ENCODE measurements at regions not wholly inside any gene's neighbourhood (a gene's known extent, or its start where the extent isn't known, plus 50 kb on each side); places are given as distances from the start of the nearest gene placed in this dataset.

DNA sequence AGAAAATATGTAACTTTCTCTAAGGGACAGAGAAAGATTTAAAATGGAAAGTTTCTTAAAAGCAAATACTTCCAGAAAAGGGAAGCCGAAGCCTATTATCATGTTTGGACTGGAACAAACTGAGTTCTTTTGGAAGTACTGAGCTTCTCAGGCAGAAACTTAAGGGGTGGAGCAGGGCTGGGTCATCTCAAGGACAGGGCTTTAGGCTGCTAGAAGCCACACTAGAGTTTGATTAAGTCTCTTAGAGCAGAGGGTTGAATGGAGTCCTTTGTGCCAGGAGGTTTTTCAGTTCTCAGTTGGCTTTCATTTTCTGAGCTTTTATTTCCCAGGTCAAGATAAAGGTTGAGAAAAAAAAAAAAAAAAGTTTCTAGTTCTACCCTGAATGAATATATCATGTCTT lies 432.7 kb downstream of the SLITRK5 start:
- H3K9ac ChIP-seq (ENCODE audit: low read length in 5 of 5), result no peak overlapping the region
- no peaks in the 10 kb centered on the region for H3K36me3 ChIP-seq (ENCODE audit: control insufficient read depth in 5 of 5, insufficient read depth in 5 of 5, low read length in 5 of 5)
- H3K9me3 ChIP-seq (ENCODE audit: control insufficient read depth in 5 of 5, low read length in 5 of 5), result peaks cover 0 to 9% (median 5%) of the 10 kb centered on the region in 5 donors
- H3K4me3 ChIP-seq (ENCODE audit: low read depth in 1 of 5, low read length in 5 of 5), result no peak overlapping the region
- H3K27me3 ChIP-seq (ENCODE audit: control insufficient read depth in 5 of 5, insufficient read depth in 4 of 5, low read length in 5 of 5), result no peaks in the 10 kb centered on the region
- H3K4me1 ChIP-seq (ENCODE audit: control insufficient read depth in 5 of 5, insufficient read depth in 5 of 5, low read length in 5 of 5), result no peaks in the 10 kb centered on the region
- H3K27ac ChIP-seq (ENCODE audit: low read depth, low read length), result no peak overlapping the region

DNA sequence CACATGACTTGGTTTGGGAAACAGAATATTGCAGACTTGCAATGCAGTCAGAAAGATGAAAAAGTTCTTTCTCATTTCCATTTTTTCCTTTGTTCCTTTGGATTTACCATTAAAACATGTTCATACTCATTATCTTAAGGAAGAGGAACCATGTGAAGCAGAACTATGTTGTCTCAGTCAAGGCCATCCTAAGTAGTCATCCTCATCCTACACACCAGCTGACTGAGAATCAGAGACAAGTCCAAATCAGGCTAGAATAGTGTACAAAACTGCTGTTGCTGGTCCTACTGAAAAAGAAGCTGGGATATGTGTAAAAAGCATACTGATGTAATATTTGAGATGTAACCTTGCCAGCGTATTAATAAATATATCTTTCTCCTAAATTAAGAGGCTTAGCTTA lies 433.4 kb downstream of the SLITRK5 start:
- Histone ChIP-seq H3K36me3 (ENCODE audit: control insufficient read depth in 5 of 5, insufficient read depth in 5 of 5, low read length in 5 of 5) (no peaks in the 10 kb centered on the region), H3K27ac (ENCODE audit: low read depth, low read length) (no peak overlapping the region), H3K4me3 (ENCODE audit: low read depth in 1 of 5, low read length in 5 of 5) (no peak overlapping the region), H3K4me1 (ENCODE audit: control insufficient read depth in 5 of 5, insufficient read depth in 5 of 5, low read length in 5 of 5) (no peaks in the 10 kb centered on the region), H3K27me3 (ENCODE audit: control insufficient read depth in 5 of 5, insufficient read depth in 4 of 5, low read length in 5 of 5) (no peaks in the 10 kb centered on the region), H3K9ac (ENCODE audit: low read length in 5 of 5) (no peak overlapping the region), H3K9me3 (ENCODE audit: control insufficient read depth in 5 of 5, low read length in 5 of 5) (peaks cover 0 to 9% (median 5%) of the 10 kb centered on the region in 5 donors)

DNA sequence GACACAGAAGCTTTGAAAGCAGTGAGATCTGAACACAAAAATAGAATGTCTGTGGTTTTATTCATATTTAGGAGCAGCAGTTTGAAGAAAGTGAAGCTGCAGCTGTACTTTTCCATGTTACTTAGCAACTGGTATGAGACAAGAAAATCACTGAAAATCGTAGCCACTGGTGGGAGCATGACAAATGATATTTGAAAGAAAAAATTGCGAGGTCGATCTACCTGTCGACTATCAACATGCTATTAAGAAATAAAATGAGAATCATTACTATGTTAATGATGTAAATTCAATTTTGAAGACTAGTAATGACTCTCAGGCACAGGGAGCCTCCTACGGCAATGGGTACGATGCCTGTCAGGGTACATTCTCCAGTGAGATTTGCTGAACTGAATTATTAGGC lies 436.4 kb downstream of the SLITRK5 start:
- H3K4me3 ChIP-seq (ENCODE audit: low read depth in 1 of 5, low read length in 5 of 5), result no peak overlapping the region
- H3K27ac ChIP-seq (ENCODE audit: low read depth, low read length), result no peak overlapping the region
- no peaks in the 10 kb centered on the region for H3K36me3 ChIP-seq (ENCODE audit: control insufficient read depth in 5 of 5, insufficient read depth in 5 of 5, low read length in 5 of 5)
- H3K9me3 ChIP-seq (ENCODE audit: control insufficient read depth in 5 of 5, low read length in 5 of 5), result no peaks in the 10 kb centered on the region
- H3K4me1 ChIP-seq (ENCODE audit: control insufficient read depth in 5 of 5, insufficient read depth in 5 of 5, low read length in 5 of 5), result no peaks in the 10 kb centered on the region
- no peaks in the 10 kb centered on the region for H3K27me3 ChIP-seq (ENCODE audit: control insufficient read depth in 5 of 5, insufficient read depth in 4 of 5, low read length in 5 of 5)
- H3K9ac ChIP-seq (ENCODE audit: low read length in 5 of 5), result no peak overlapping the region

DNA sequence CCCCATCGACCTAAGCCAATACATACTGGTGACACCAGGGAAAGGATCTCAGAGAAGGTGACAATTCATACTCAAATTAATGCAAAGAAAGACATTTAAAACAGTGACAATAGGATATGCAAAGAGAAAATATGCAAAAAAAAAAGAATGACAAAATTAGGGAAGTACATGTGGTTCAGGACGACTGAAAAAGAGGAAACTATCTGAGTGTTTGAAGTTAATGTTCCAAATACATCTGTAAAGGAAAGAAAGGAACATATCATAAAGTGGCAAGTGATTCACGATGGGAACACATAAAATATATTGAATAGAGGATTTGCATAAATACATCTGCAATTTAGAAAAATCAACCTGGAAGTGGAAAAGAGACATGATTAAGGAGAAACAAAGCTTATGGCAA lies 441.4 kb downstream of the SLITRK5 start:
- Histone ChIP-seq H3K9me3 (ENCODE audit: control insufficient read depth in 5 of 5, low read length in 5 of 5) (no peaks in the 10 kb centered on the region), H3K4me3 (ENCODE audit: low read depth in 1 of 5, low read length in 5 of 5) (no peak overlapping the region), H3K36me3 (ENCODE audit: control insufficient read depth in 5 of 5, insufficient read depth in 5 of 5, low read length in 5 of 5) (no peaks in the 10 kb centered on the region), H3K4me1 (ENCODE audit: control insufficient read depth in 5 of 5, insufficient read depth in 5 of 5, low read length in 5 of 5) (no peaks in the 10 kb centered on the region), H3K27me3 (ENCODE audit: control insufficient read depth in 5 of 5, insufficient read depth in 4 of 5, low read length in 5 of 5) (no peaks in the 10 kb centered on the region), H3K27ac (ENCODE audit: low read depth, low read length) (no peak overlapping the region), H3K9ac (ENCODE audit: low read length in 5 of 5) (no peak overlapping the region)

DNA sequence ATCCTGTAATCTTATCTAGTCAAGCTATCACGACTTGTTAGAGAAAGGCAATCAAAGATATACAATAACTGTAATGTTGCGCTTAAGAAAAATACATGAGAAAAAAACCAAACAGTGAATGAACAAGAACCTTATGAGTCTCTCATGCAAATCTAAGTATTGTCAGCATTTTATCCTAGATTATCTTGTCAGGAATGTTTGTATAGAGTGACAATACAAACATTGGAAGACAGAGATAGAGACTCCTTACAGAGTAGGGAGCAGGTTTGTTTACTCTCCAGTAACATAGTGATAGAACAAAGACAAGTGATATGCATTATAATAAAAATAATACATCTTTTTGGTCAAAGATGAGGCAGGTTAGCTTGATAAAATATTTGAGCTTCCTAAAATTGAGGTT lies 444.8 kb downstream of the SLITRK5 start:
- Histone ChIP-seq H3K9me3 (ENCODE audit: control insufficient read depth in 5 of 5, low read length in 5 of 5) (no peaks in the 10 kb centered on the region), H3K4me3 (ENCODE audit: low read depth in 1 of 5, low read length in 5 of 5) (no peak overlapping the region), H3K9ac (ENCODE audit: low read length in 5 of 5) (no peak overlapping the region), H3K27ac (ENCODE audit: low read depth, low read length) (no peak overlapping the region), H3K36me3 (ENCODE audit: control insufficient read depth in 5 of 5, insufficient read depth in 5 of 5, low read length in 5 of 5) (no peaks in the 10 kb centered on the region), H3K27me3 (ENCODE audit: control insufficient read depth in 5 of 5, insufficient read depth in 4 of 5, low read length in 5 of 5) (no peaks in the 10 kb centered on the region), H3K4me1 (ENCODE audit: control insufficient read depth in 5 of 5, insufficient read depth in 5 of 5, low read length in 5 of 5) (no peaks in the 10 kb centered on the region)

DNA sequence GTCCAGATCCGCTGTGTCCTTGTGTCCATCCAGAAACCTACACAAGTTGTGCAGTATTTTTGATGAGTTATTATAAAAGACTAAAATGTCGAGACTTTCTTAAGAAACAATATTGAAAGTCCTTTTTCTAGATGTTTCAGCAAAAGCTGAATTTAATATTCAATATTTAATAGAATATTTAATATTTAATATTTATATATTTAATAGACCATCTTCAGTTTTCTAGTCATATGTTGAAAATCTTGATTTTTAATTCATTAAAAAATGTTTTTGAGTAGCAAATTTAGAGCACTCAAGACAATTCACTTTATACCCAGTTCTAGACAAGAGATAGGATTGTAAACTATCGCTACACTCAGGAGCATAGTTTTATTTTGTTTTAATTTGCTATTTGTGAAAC lies 447.8 kb downstream of the SLITRK5 start:
- no peaks in the 10 kb centered on the region for H3K36me3 ChIP-seq (ENCODE audit: control insufficient read depth in 5 of 5, insufficient read depth in 5 of 5, low read length in 5 of 5)
- peaks cover 0 to 3% (median 0%) of the 10 kb centered on the region in 5 donors for H3K9me3 ChIP-seq (ENCODE audit: control insufficient read depth in 5 of 5, low read length in 5 of 5)
- H3K27ac ChIP-seq (ENCODE audit: low read depth, low read length), result no peak overlapping the region
- no peak overlapping the region for H3K4me3 ChIP-seq (ENCODE audit: low read depth in 1 of 5, low read length in 5 of 5)
- H3K4me1 ChIP-seq (ENCODE audit: control insufficient read depth in 5 of 5, insufficient read depth in 5 of 5, low read length in 5 of 5), result no peaks in the 10 kb centered on the region
- H3K27me3 ChIP-seq (ENCODE audit: control insufficient read depth in 5 of 5, insufficient read depth in 4 of 5, low read length in 5 of 5), result no peaks in the 10 kb centered on the region
- H3K9ac ChIP-seq (ENCODE audit: low read length in 5 of 5), result no peak overlapping the region

DNA sequence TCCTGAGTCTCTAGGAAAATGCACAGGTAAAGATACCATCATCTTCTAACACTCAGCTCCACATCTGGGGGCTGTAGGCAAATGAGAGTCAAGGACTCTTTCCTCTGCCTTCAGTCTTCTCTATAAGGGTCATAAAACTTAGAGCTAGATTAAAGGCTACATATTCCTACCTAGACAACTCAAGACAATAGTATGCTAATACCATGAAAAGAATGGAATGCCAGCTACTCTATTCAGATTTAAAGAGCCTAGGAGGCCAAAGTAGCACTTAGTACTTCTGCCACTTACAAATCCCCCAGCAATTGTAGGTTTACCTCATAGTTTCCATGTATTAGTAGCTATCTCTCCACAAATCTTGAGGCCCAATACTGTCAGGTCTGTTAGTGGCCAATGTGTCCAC lies 453.0 kb downstream of the SLITRK5 start:
- Histone ChIP-seq H3K27ac (ENCODE audit: low read depth, low read length) (no peak overlapping the region), H3K9me3 (ENCODE audit: control insufficient read depth in 5 of 5, low read length in 5 of 5) (peaks cover 0 to 4% (median 0%) of the 10 kb centered on the region in 5 donors), H3K4me1 (ENCODE audit: control insufficient read depth in 5 of 5, insufficient read depth in 5 of 5, low read length in 5 of 5) (no peaks in the 10 kb centered on the region), H3K4me3 (ENCODE audit: low read depth in 1 of 5, low read length in 5 of 5) (no peak overlapping the region), H3K36me3 (ENCODE audit: control insufficient read depth in 5 of 5, insufficient read depth in 5 of 5, low read length in 5 of 5) (no peaks in the 10 kb centered on the region), H3K27me3 (ENCODE audit: control insufficient read depth in 5 of 5, insufficient read depth in 4 of 5, low read length in 5 of 5) (no peaks in the 10 kb centered on the region), H3K9ac (ENCODE audit: low read length in 5 of 5) (no peak overlapping the region)

DNA sequence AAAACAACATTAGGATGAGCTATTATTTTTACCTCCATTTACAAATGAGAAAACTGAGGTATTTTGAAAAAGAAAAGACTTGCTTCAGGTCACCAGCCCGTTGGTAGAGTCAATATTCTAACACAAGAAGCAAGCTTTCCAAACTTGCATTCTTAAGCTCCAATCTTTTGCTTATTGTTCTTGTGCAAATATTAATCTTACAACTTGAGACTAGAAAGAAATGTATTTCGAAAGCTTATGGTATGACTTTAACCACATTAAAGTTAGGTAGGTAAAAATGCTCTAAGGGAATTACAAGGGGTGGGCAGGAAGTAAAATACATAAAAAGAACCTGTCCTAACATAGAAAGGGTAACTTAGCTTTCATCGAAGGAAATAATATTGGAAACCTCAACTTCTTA lies 453.9 kb downstream of the SLITRK5 start:
- H3K36me3 ChIP-seq (ENCODE audit: control insufficient read depth in 5 of 5, insufficient read depth in 5 of 5, low read length in 5 of 5), result no peaks in the 10 kb centered on the region
- no peak overlapping the region for H3K27ac ChIP-seq (ENCODE audit: low read depth, low read length)
- no peak overlapping the region for H3K9ac ChIP-seq (ENCODE audit: low read length in 5 of 5)
- H3K27me3 ChIP-seq (ENCODE audit: control insufficient read depth in 5 of 5, insufficient read depth in 4 of 5, low read length in 5 of 5), result no peaks in the 10 kb centered on the region
- H3K4me3 ChIP-seq (ENCODE audit: low read depth in 1 of 5, low read length in 5 of 5), result no peak overlapping the region
- no peaks in the 10 kb centered on the region for H3K4me1 ChIP-seq (ENCODE audit: control insufficient read depth in 5 of 5, insufficient read depth in 5 of 5, low read length in 5 of 5)
- H3K9me3 ChIP-seq (ENCODE audit: control insufficient read depth in 5 of 5, low read length in 5 of 5), result peaks cover 0 to 4% (median 0%) of the 10 kb centered on the region in 5 donors

DNA sequence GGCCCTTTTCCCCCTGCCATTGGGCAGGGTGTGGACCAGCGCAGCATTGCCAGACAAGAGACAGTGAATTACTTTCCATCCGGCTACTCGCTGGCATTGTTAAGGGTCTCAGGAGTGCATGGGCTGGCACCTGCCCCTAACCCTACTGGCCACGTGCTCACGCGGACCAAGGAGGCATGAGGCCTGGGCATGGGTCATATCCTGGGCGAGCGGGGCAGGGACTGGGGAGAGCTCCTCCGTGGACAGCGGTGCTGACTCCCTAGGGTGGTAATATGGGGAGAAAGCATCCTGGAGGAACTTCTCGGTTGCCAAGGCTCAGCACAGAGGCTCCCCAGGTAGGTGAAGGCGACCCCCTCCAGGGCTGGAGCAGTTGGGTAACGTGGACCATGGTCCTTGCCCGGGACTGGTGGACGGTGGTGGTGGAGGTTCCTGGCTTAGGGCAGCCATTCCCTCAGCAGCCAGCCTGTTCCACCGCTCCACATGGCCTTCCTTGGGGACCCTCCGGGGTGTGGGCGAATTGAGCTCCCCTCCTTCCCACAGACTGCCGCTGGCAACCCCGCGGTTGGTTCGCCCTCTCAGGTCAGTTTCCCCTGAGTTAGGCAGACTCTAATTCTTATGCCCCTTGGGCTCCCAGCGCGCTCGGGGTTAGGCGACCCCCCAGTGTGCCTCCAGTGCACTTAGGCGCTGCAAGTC lies 465.1 kb downstream of the SLITRK5 start:
- H3K4me3 ChIP-seq (ENCODE audit: low read depth in 1 of 5, low read length in 5 of 5), result no peak overlapping the region
- H3K4me1 ChIP-seq (ENCODE audit: control insufficient read depth in 5 of 5, insufficient read depth in 5 of 5, low read length in 5 of 5), result no peaks in the 10 kb centered on the region
- peaks cover 0 to 8% (median 0%) of the 10 kb centered on the region in 5 donors for H3K9me3 ChIP-seq (ENCODE audit: control insufficient read depth in 5 of 5, low read length in 5 of 5)
- H3K9ac ChIP-seq (ENCODE audit: low read length in 5 of 5), result no peak overlapping the region
- H3K27me3 ChIP-seq (ENCODE audit: control insufficient read depth in 5 of 5, insufficient read depth in 4 of 5, low read length in 5 of 5), result no peaks in the 10 kb centered on the region
- no peaks in the 10 kb centered on the region for H3K36me3 ChIP-seq (ENCODE audit: control insufficient read depth in 5 of 5, insufficient read depth in 5 of 5, low read length in 5 of 5)
- no peak overlapping the region for H3K27ac ChIP-seq (ENCODE audit: low read depth, low read length)

DNA sequence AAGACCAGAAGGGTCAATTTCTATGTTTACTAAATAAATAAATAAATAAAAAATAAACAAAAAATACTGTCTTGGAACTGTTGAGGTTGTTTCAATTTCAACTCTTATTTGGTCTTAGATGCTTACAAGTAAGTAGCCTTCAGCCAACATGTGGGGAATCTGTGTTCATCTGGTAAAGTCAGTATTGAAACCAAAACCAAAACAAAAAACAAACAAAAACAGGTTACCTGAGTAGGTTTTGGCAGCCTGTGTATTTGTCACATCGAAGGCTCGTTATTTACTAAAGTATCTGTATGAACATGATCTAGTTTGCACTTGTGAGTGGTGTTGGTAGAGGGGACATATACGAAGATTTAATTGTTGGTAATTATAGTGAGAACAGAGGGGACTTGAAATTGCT lies 471.5 kb downstream of the SLITRK5 start:
- Histone ChIP-seq H3K4me1 (ENCODE audit: control insufficient read depth in 5 of 5, insufficient read depth in 5 of 5, low read length in 5 of 5) (no peaks in the 10 kb centered on the region), H3K9me3 (ENCODE audit: control insufficient read depth in 5 of 5, low read length in 5 of 5) (peaks cover 0 to 5% (median 0%) of the 10 kb centered on the region in 5 donors), H3K27ac (ENCODE audit: low read depth, low read length) (no peak overlapping the region), H3K4me3 (ENCODE audit: low read depth in 1 of 5, low read length in 5 of 5) (no peak overlapping the region), H3K27me3 (ENCODE audit: control insufficient read depth in 5 of 5, insufficient read depth in 4 of 5, low read length in 5 of 5) (no peaks in the 10 kb centered on the region), H3K9ac (ENCODE audit: low read length in 5 of 5) (no peak overlapping the region), H3K36me3 (ENCODE audit: control insufficient read depth in 5 of 5, insufficient read depth in 5 of 5, low read length in 5 of 5) (no peaks in the 10 kb centered on the region)

All from subcutaneous abdominal adipose tissue (tissue), 5 donors.